GM18505 (cell line): ENCODE measurements at regions not wholly inside any gene's neighbourhood (a gene's known extent, or its start where the extent isn't known, plus 50 kb on each side); places are given as distances from the start of the nearest gene placed in this dataset.

Experiments
- ATAC-seq: cut with Tn5 transposase; IDR thresholded peaks from one replicate; pipeline ENCODE4 v1.9.1; 2021; ENCODE audit not compliant: unreplicated experiment
- POLR2A ChIP-seq: IDR thresholded peaks from 4 replicates; pipeline ENCODE4 v1.6.1; 2011; ENCODE audit warnings: borderline replicate concordance; ENCODE audit not compliant: insufficient read depth, insufficient read length; ENCODE audit errors: extremely low read depth

- ATAC-seq: no peak
- TF ChIP-seq POLR2A: no peak
Observed at GRCh38 chr7:12456506-12456905, 52.8 kb upstream of the VWDE start.

GRCh38 chr7:12458520-12459131 lies 55.0 kb upstream of the VWDE start:
- no peak for TF ChIP-seq POLR2A
- peak; percentile 98 for ATAC-seq

- TF ChIP-seq POLR2A: no peak
- ATAC-seq: no peak
Observed at GRCh38 chr7:12467837-12468236, 64.2 kb upstream of the VWDE start.

DNA sequence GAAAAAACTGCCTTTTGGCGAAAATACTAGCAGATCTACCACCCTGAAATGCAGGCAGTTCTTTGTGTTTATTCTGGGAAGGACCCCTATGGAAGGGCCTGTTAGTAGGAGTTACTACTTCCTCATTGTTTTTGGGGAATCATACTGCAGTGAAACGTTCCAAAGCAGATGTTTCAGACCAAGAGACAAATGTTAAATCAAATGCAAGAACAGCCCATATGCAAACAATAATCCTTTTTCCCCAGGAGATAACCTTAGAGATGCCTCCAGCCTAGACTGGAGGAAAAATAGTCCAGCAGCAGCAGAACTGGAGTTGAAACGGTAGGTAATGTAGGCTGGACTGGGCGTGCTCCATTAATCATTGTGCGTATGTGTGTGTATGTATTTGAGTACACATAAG lies 65.9 kb upstream of the VWDE start:
- no peak for TF ChIP-seq POLR2A

DNA sequence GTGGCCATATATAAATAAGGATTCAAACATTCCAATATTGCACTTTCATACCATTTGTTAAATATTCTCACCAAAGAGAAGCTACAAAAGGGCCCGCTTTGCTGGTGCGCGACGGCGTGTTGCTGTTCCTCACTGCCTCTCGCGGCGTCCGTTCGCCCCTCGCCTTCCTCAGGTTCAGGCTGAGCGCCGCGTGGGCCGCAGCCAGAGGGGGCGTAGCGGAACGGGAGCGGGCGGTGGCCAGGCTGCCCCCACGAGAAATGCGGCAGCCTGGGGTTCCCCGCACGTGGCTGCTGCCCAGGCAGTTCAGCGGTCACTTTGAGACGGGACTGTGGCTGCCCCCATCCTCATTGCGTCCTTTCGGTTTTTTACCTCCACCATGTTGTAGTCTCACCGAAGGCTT lies 67.3 kb upstream of the VWDE start:
- no peak for ATAC-seq
- no peak for TF ChIP-seq POLR2A

More for the DNA sequence above, 65.9 kb upstream of the VWDE start:
- no peak for ATAC-seq

- ATAC-seq: no peak
- TF ChIP-seq POLR2A: no peak
Observed at GRCh38 chr7:12474035-12474434, 70.4 kb upstream of the VWDE start.

DNA sequence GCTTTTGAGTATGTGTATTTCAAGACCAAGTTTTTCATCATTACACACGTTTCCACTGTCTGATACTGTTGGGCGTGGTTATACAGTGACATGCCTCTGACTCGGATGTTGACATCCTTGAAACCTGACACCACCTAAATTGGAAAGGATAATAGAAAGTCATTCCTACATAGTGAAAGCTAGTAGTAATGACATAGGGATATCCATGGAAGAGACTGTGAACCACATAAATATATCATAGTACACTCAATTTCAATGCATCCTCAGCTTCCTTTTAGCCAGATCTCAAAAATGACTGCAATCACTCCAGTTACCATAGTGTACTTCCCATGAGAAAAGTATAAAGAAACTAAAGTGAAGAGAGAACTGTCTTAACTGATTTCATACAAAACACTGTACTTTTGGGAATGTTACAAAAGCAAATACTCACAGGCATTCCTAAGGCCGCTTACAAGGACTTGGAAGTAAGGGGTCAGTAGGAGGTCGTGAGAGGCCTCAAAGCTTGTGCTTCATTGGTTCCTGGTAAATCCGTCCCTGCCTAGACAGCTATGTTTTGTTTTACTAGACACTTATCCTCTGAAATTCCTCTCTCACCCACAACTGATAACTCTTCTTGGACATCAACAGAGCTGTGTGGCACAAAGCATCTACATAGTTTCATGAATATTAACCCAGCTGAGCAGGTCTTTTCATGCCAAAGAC lies 71.8 kb upstream of the VWDE start:
- ATAC-seq: no peak
- no peak for TF ChIP-seq POLR2A

- ATAC-seq: no peak
- TF ChIP-seq POLR2A: no peak
Observed at GRCh38 chr7:12477620-12478019, 74.0 kb upstream of the VWDE start.

DNA sequence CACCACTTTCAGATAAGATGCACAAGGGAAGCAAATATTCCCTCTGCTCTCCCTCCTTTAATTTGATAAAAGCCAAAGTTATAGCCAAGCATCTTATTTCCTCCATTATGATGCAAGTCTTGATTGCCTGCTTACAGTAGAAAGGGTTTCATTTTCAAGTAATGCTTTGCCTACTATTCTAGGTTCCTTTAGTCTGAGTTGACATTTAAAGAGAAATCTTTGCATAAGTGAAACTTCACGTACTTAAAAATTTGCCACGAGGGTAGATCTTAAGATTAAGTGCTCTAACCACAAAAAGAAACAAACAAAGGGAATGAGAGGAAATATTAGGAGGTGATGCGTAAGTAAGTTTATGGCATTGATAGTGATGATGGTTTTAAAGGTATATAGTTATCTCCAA lies 78.1 kb upstream of the VWDE start:
- no peak for TF ChIP-seq POLR2A
- peak; percentile 93 for ATAC-seq

- ATAC-seq: no peak
- TF ChIP-seq POLR2A: no peak
Observed at GRCh38 chr7:12485845-12486244, 82.2 kb upstream of the VWDE start.

DNA sequence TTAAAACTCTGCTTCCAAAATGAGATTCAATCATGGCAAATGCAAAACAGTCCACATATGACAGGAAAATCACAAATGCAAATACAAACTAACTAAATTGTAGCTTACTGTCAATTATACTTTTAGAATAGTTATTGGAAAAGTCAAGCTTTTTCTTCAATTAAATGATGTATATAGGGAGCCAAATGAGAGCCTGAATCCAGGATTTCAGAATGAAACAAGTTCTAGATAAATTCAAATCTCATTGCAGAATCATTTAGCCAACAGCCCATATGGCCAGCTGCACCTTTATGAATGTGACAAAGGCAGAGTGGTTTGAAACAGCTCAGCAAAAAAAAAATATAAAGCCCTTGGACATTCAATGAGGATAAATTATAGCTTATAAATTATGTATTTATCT lies 82.2 kb upstream of the SCIN start:
- no peak for TF ChIP-seq POLR2A
- no peak for ATAC-seq

DNA sequence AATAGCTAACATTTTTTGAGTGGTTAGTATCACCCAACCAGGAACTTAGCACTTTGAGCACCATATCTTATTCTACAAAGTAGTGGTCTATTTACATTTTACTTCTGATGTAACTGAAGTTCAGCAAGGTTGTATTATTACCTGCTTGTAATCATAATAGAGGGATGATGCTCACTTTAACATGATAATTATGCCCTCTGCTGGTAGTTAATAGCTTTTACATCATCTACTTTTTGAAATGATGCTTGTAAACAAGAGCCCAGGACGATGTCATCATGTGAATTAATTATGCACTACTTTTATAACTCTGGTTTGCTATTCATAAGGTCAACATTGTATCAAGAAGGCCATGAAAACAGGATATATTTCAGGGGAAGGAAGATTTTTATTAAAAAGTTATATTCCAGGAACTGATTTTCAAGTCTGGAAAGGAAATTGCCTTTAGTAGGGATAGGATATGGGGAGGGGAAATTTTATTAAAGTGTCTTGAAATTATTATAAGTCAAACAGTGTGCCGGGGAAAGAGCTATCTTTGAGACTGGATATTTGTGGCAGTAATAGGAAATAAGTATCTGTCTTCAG lies 80.3 kb upstream of the SCIN start:
- TF ChIP-seq POLR2A: no peak

DNA sequence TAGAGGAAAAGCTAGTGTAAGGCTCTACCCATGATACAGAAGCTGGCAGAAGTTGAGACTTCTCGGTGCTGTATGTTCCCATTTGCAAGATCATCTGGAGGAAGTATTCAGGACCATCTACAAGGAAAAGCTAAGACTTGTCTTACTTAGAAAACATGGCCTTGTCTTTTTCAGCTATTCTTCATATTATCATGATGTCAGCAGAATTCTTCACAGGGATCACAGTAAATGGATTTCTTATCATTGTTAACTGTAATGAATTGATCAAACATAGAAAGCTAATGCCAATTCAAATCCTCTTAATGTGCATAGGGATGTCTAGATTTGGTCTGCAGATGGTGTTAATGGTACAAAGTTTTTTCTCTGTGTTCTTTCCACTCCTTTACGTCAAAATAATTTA lies 79.6 kb upstream of the SCIN start:
- ATAC-seq: no peak
- TF ChIP-seq POLR2A: no peak

More for the DNA sequence above, 80.3 kb upstream of the SCIN start:
- ATAC-seq: peak; percentile 63

DNA sequence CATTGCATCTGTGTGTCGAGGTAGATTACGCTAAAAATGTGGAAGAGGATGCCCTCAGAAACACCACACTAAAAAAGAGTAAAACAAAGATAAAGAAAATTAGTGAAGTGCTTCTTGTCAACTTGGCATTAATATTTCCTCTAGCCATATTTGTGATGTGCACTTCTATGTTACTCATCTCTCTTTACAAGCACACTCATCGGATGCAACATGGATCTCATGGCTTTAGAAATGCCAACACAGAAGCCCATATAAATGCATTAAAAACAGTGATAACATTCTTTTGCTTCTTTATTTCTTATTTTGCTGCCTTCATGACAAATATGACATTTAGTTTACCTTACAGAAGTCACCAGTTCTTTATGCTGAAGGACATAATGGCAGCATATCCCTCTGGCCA lies 79.0 kb upstream of the SCIN start:
- no peak for TF ChIP-seq POLR2A
- ATAC-seq: no peak
